GM19438 (cell line): ENCODE measurements at regions not wholly inside any gene's neighbourhood (a gene's known extent, or its start where the extent isn't known, plus 50 kb on each side); places are given as distances from the start of the nearest gene placed in this dataset.

Source experiments
- ATAC-seq: cut with Tn5 transposase; IDR thresholded peaks from one replicate; pipeline ENCODE4 v1.9.1; 2021; ENCODE audit warnings: low read depth; ENCODE audit not compliant: unreplicated experiment

- ATAC-seq, result no peak
These were observed 1758.1 kb downstream of the MAT2B start for GRCh38 chr5:165263536-165263935.

DNA sequence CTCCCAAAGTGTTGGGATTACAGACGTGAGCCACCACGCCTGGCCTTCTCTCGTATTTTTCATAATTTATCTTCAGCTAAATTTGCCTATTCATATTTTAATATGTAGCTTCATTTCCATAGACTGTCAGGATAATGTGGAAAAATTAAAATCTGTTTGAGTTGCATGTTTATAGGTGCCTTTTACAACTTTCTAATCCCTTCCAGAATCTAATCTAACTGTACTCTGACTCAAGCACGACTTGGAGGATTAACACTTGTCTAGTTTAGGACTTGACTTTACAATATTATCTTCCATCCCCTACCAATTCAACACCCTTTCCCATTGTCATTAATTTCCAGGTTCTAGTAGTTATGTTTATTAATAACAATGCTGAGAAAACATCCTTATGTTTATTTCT, 1761.5 kb downstream of the MAT2B start:
- ATAC-seq, result no peak

DNA sequence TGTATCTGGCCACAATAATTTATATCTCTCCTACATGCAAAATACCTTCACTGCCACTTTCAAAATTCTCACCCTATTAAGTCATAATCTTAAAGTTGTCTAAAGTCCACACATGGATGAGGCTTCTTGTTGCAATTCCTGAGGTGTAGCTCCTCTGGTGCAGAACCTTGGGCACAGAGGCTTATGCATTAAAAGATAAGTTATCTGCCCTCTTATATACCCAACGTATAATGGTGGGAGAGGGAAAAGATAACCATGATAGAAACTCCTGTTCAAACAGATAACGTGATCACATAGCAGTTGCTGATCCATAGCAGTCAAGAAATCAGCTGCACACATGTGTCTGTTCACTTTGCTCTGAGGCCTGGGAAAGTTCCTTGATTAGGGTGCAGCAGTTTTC, 1767.0 kb downstream of the MAT2B start:
- ATAC-seq, result no peak

GRCh38 chr5:165277661-165278060, 1772.2 kb downstream of the MAT2B start:
- ATAC-seq, result no peak

- ATAC-seq, result no peak
These were observed 1777.1 kb downstream of the MAT2B start for GRCh38 chr5:165282491-165282890.

- ATAC-seq, result no peak
These were observed 1781.3 kb downstream of the MAT2B start for GRCh38 chr5:165286692-165287091.

GRCh38 chr5:165290535-165290934, 1785.1 kb downstream of the MAT2B start:
- ATAC-seq, result no peak

- no peak for ATAC-seq
These were observed 1791.1 kb downstream of the MAT2B start for GRCh38 chr5:165296401-165297130.

DNA sequence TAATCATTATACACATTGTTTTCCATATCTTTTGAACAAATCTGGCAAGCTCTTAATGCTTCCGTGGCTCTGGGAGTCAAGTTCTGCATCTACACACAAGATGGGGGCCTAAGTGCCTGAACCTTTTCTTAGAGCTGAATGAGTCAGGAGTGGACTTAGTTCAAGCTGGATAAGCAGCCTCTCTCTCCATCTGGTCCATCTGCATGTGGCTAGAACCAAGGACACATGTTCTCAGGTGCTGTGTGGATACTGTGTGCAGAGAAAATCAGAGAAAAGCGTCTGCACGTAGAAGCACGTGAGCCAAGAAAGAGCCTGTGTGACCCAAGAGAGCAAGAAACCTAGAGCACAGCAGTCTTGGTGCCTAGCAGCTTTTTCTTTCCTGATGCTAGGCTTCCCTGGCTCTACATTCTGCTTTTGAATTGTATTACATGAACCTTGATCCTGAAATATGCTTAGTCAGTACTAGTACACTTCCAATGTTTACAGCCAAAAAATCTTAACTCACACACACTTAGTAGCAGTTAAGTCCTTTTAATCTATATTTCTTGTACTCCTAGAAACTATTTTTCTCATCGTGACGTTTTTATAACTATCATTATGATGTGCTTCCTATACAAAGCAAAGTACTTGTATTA, 1798.9 kb downstream of the MAT2B start:
- ATAC-seq, result no peak

- ATAC-seq, result no peak
These were observed 1800.2 kb downstream of the MAT2B start for GRCh38 chr5:165305596-165305995.

- ATAC-seq, result no peak
These were observed 1804.0 kb downstream of the MAT2B start for GRCh38 chr5:165309446-165309845.

GRCh38 chr5:165310031-165310430, 1804.6 kb downstream of the MAT2B start:
- no peak for ATAC-seq

- ATAC-seq, result no peak
These were observed 1816.5 kb downstream of the MAT2B start for GRCh38 chr5:165321912-165322311.

GRCh38 chr5:165325221-165325620, 1819.8 kb downstream of the MAT2B start:
- no peak for ATAC-seq

DNA sequence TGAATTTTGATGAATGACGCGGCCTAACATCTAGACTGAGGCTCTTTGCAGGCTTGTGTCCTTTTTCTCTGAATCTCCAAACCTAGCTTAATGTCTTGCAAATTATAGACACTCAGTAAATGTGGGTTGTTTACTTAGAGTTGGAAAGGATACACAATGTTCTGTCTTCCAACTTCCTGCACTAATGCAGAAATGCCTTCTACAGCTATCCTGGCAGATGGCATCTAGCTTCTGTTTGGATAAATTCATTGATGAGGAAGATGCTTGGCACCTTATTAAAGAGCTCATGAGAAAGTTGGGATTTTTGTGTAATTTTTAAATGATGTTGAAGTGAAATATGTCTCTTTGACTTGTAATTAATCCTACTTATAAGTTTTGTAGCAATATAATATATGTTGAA, 1822.2 kb downstream of the MAT2B start:
- ATAC-seq, result no peak

DNA sequence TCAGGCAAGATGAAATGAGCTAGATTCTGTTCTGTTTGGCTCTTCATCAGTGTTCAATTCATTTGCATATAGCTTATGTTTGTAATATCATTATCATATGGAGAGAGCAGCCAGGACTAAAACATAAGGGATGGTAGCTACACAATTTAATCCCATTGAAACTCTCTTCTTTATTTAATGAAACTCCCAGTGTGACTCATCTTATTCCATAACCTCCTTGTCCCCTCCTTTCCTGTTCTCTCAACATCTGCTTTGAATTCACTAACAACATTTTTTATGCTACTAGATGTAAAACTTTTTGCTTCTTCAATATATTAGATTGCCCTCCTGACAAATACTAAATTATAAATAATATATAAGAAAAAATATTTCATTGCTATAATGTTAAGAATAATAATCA, 1823.4 kb downstream of the MAT2B start:
- ATAC-seq, result no peak

DNA sequence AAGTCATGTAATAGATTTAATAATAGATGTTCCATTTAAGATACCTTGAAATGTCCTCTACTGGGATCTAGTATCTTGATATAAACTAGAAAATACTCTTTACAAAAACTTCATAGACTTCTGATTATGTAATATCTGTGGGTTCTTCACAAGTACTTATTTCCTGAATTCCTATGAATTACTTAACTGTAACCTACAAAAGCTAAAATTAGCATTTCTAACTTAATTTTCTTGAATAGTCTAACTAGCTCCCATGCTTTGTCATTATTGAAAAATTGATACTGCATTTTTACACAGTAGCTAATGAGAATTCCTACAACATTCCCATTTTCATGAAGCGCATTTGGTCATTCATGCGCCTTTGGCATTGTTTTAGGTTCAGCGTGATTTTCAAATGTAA, 1828.2 kb downstream of the MAT2B start:
- no peak for ATAC-seq

DNA sequence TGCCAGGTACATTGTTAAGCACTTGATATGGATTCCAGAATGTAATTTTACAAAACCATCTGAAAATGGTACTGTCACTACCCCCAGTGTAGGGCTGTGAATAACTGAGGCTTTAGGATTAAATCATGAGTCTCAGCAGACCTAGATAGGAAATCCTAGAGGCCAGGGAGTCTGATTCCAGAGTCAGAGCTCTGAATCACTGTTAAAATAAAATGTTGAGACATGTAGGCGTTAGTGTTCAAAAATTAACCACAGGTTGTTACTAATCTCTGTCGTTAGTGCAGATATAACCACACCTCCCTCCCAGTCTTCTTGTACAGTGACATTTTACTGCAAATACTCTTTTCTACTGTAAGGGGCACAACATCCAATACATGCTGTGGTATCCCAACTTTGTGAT, 1828.8 kb downstream of the MAT2B start:
- ATAC-seq, result no peak

DNA sequence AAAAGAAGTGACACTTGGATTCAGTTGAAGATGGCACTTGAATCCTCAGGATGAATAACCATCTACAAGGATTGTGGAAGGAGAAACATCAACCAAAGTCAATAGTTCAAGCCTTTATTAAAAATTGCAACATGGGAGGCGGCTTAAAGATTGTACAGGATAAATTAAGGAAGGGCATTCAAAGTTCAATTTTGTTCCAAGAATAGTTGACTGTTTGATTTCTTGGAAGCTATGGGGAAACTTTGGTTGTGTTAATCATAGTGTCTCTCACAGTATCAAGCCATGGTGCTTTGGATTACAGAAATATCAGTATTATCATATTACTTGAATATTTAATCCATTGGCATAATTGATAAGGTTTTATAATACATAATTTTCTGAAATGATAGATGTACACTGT, 1844.3 kb downstream of the MAT2B start:
- ATAC-seq, result no peak

- no peak for ATAC-seq
These were observed 1845.9 kb downstream of the MAT2B start for GRCh38 chr5:165351342-165351741.

DNA sequence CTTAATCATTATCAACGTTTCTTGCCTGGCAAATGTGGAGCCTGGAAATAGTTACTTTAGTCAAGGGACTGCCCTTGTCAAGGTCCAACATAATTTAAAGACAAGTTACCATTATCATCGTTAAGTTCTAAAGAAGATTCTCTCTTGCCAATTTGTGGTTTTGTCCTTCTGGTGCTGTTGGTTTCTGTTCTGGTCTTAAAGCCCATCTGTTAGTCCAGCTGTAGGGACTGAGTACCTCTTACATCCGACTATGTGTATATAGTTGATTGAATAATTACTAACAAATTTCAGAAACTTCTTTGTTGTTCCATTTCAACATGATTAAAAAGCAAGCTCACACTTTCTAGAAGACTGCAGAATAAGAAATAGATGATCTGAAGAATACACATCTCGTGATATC, 1854.9 kb downstream of the MAT2B start:
- no peak for ATAC-seq

- no peak for ATAC-seq
These were observed 1855.5 kb downstream of the MAT2B start for GRCh38 chr5:165360784-165361542.
